ENCODE measurements at regions not wholly inside any gene's neighbourhood (a gene's known extent, or its start where the extent isn't known, plus 50 kb on each side); places are given as distances from the start of the nearest gene placed in this dataset.

- no peak for ATAC-seq (ENCODE audit: insufficient number of reproducible peaks, low FRiP score, low read depth)
- no peak overlapping the region for H3K27ac ChIP-seq
- no peaks in the 10 kb centered on the region for H3K36me3 ChIP-seq
- H3K9me3 ChIP-seq = no peaks in the 10 kb centered on the region
- H3K4me3 ChIP-seq = no peak overlapping the region
- no peaks in the 10 kb centered on the region for H3K4me1 ChIP-seq (ENCODE audit: control insufficient read depth in 1 of 2, low read depth in 2 of 2)
- no peaks in the 10 kb centered on the region for H3K27me3 ChIP-seq (replicated peaks; ENCODE audit: insufficient read depth)
- no peak for DNase-seq (ENCODE audit: low spot score)
- TF ChIP-seq CTCF (IDR thresholded peaks at IDR 0.05) = no peak
These were observed 101.8 kb downstream of the SAMD9 start for GRCh38 chr7:93015779-93016481.

- no peaks in the 10 kb centered on the region for H3K27me3 ChIP-seq (replicated peaks; ENCODE audit: insufficient read depth)
- DNase-seq (ENCODE audit: low spot score) (no peak), ATAC-seq (ENCODE audit: insufficient number of reproducible peaks, low FRiP score, low read depth) (no peak)
- no peaks in the 10 kb centered on the region for H3K4me1 ChIP-seq (ENCODE audit: control insufficient read depth in 1 of 2, low read depth in 2 of 2)
- H3K36me3 ChIP-seq = no peaks in the 10 kb centered on the region
- no peak for TF ChIP-seq CTCF (IDR thresholded peaks at IDR 0.05)
- no peaks in the 10 kb centered on the region for H3K9me3 ChIP-seq
- H3K27ac ChIP-seq = no peak overlapping the region
- no peak overlapping the region for H3K4me3 ChIP-seq
These were observed 102.5 kb downstream of the SAMD9 start for GRCh38 chr7:93015101-93015778.

- Histone ChIP-seq H3K4me3 (no peak overlapping the region), H3K4me1 (ENCODE audit: control insufficient read depth in 1 of 2, low read depth in 2 of 2) (no peaks in the 10 kb centered on the region), H3K36me3 (no peaks in the 10 kb centered on the region), H3K27me3 (replicated peaks; ENCODE audit: insufficient read depth) (no peaks in the 10 kb centered on the region), H3K9me3 (no peaks in the 10 kb centered on the region), H3K27ac (no peak overlapping the region)
- no peak for TF ChIP-seq CTCF (IDR thresholded peaks at IDR 0.05)
- no peak for DNase-seq (ENCODE audit: low spot score)
- ATAC-seq (ENCODE audit: insufficient number of reproducible peaks, low FRiP score, low read depth) = no peak
These were observed 103.4 kb downstream of the SAMD9 start for GRCh38 chr7:93014410-93014809.

- H3K9me3 ChIP-seq = no peaks in the 10 kb centered on the region
- ATAC-seq (ENCODE audit: insufficient number of reproducible peaks, low FRiP score, low read depth) (no peak), DNase-seq (ENCODE audit: low spot score) (no peak)
- no peak overlapping the region for H3K4me3 ChIP-seq
- no peak overlapping the region for H3K27ac ChIP-seq
- no peaks in the 10 kb centered on the region for H3K4me1 ChIP-seq (ENCODE audit: control insufficient read depth in 1 of 2, low read depth in 2 of 2)
- no peaks in the 10 kb centered on the region for H3K36me3 ChIP-seq
- no peak for TF ChIP-seq CTCF (IDR thresholded peaks at IDR 0.05)
- H3K27me3 ChIP-seq (replicated peaks; ENCODE audit: insufficient read depth) = no peaks in the 10 kb centered on the region
These were observed 104.2 kb downstream of the SAMD9 start for GRCh38 chr7:93013446-93014061.

Measured in thoracic aorta (tissue), 2 donors.